K562 (cell line): ENCODE measurements at regions not wholly inside any gene's neighbourhood (a gene's known extent, or its start where the extent isn't known, plus 50 kb on each side); places are given as distances from the start of the nearest gene placed in this dataset.

Source experiments
- ATAC-seq: fragments of 200-7000 bp; cut with Tn5 transposase; 3 replicates; pipeline ENCODE4 v1.9.1; 2020; ENCODE audit warnings: moderate library complexity
- BruUV-seq: library from RNA; stranded (reverse); fragments of 400-500 nt; replicated peaks from 2 replicates; lab custom pipeline; 2021; lab: Mats Ljungman, UMichigan
- CTCF ChIA-PET: fragments of 300-600 bp; formaldehyde crosslinking; extraction: SDS; loops from one replicate; lab custom pipeline; 2021; ENCODE audit warnings: low intra/inter-chr PET ratio; lab: Yijun Ruan, JAX
- POLR2A ChIA-PET: fragments of 300-600, 350-650 bp; sonication (Branson Sonifier 250); formaldehyde crosslinking; extraction: SDS; loops from one replicate; lab custom pipeline; 2021; ENCODE audit warnings: antibody characterized with exemption, inconsistent platforms; lab: Yijun Ruan, JAX
- DNase-seq, 4 experiments: peaks; one replicate each; pipeline versions ENCODE4 v3.0.0 to v3.0.0-alpha.2; 2011 to 2018; ENCODE audit warnings: low spot score in 3 of 4, mixed read lengths in 3 of 4; ENCODE audit errors: extremely low read depth in 1 of 4
- FAIRE-seq: peaks from 2 replicates; lab custom pipeline; 2011; peaks lifted over from hg19 to GRCh38; lab: Jason Lieb, UNC
- H2AFZ ChIP-seq: 2 replicates; pipeline ENCODE4 v1.6.0; 2011; ENCODE audit warnings: low read depth, low read length, control low read depth, inconsistent platforms
- H3K27ac ChIP-seq: fragments of 200-600 bp; 3 replicates; pipeline ENCODE4 v1.8.0; 2011; ENCODE audit warnings: low read depth, mild to moderate bottlenecking, control low read depth, inconsistent platforms, low read length, moderate library complexity, mixed read lengths; ENCODE audit errors: extremely low read depth
- H3K27me3 ChIP-seq, 2 experiments: fragments of 300-600 bp in 1 of 2; 2 replicates in 1 of 2; 3 replicates in 1 of 2; pipeline versions ENCODE4 v1.6.0 to v1.8.0; 2011; ENCODE audit warnings: inconsistent platforms in 2 of 2, low read length in 2 of 2, mild to moderate bottlenecking in 1 of 2, mixed read lengths in 1 of 2, moderate library complexity in 1 of 2; ENCODE audit not compliant: control insufficient read depth in 2 of 2, insufficient read depth in 2 of 2
- H3K36me3 ChIP-seq: fragments of 300-600 bp; 3 replicates; pipeline ENCODE4 v1.8.0; 2011; ENCODE audit warnings: mild to moderate bottlenecking, low read length, inconsistent platforms; ENCODE audit not compliant: control insufficient read depth, insufficient read depth
- H3K4me1 ChIP-seq, 2 experiments: fragments of 200-600 bp in 1 of 2; replicated peaks in 1 of 2; 2 replicates in 1 of 2; 3 replicates in 1 of 2; pipeline versions ENCODE4 v1.5.1 to v1.8.0; 2011; ENCODE audit warnings: inconsistent platforms in 2 of 2, low read length in 2 of 2, mild to moderate bottlenecking in 1 of 2, mixed read lengths in 1 of 2, moderate library complexity in 1 of 2; ENCODE audit not compliant: control insufficient read depth in 2 of 2, insufficient read depth in 2 of 2
- H3K4me2 ChIP-seq: 2 replicates; pipeline ENCODE4 v1.6.1; 2011; ENCODE audit warnings: low read length, control low read depth, inconsistent platforms, mixed read lengths; ENCODE audit not compliant: insufficient read depth
- H3K4me3 ChIP-seq: fragments of 200-600 bp; sonication (generic), shearing (Covaris generic); 2 replicates; pipeline ENCODE4 v1.5.1; 2016; ENCODE audit warnings: control low read depth, inconsistent platforms
- H3K79me2 ChIP-seq: fragments of 200-600 bp; 3 replicates; pipeline ENCODE4 v1.8.0; 2011; ENCODE audit warnings: low read length, inconsistent platforms; ENCODE audit not compliant: control insufficient read depth, insufficient read depth
- H3K9ac ChIP-seq, 2 experiments: 2 replicates each; pipeline versions ENCODE4 v1.6.0 to v1.6.1; 2011; ENCODE audit warnings: low read depth in 2 of 2, low read length in 2 of 2, control low read depth in 1 of 2, inconsistent platforms in 1 of 2, mild to moderate bottlenecking in 1 of 2, mixed read lengths in 1 of 2; ENCODE audit not compliant: insufficient read depth in 1 of 2
- H3K9me1 ChIP-seq: one replicate; pipeline ENCODE4 v1.6.0; 2011; ENCODE audit warnings: inconsistent platforms, mild to moderate bottlenecking, low read length, moderate library complexity; ENCODE audit not compliant: control insufficient read depth, insufficient read depth
- H3K9me3 ChIP-seq: replicated peaks from 2 replicates; pipeline ENCODE4 v1.5.1; 2011; ENCODE audit warnings: low read depth, low read length, inconsistent platforms; ENCODE audit not compliant: control insufficient read depth, insufficient read depth
- H4K20me1 ChIP-seq: replicated peaks from 2 replicates; pipeline ENCODE4 v1.6.1; 2011; ENCODE audit warnings: low read length, inconsistent platforms, mixed read lengths; ENCODE audit not compliant: control insufficient read depth, insufficient read depth
- CCAR2 ChIP-seq: fragments of 200-400 bp; formaldehyde crosslinking; IDR thresholded peaks from 2 replicates; pipeline ENCODE4 v1.6.1; 2017; ENCODE audit warnings: mild to moderate bottlenecking, low read depth, low read length
- DACH1 ChIP-seq: fragments of 450-650 bp; IDR thresholded peaks from 2 replicates; pipeline ENCODE4 v1.6.1; 2018; ENCODE audit not compliant: partially characterized antibody
- EZH2 ChIP-seq: IDR thresholded peaks from 2 replicates; pipeline ENCODE4 v1.6.1; 2012; ENCODE audit warnings: low read depth, mild to moderate bottlenecking, inconsistent platforms, low read length, borderline replicate concordance
- GABPB1 ChIP-seq: sonication (generic); formaldehyde crosslinking; IDR thresholded peaks from 2 replicates; pipeline ENCODE4 v1.8.0; 2022; ENCODE audit warnings: mild to moderate bottlenecking, missing genetic modification reagents
- GTF2A2 ChIP-seq: IDR thresholded peaks from 2 replicates; pipeline ENCODE4 v1.6.1; 2016; ENCODE audit warnings: mild to moderate bottlenecking, missing genetic modification characterization, missing compliant biosample characterization
- HNRNPH1 ChIP-seq: fragments of 200-400 bp; formaldehyde crosslinking; optimal IDR thresholded peaks from 2 replicates; pipeline ENCODE3; 2017; ENCODE audit warnings: low read depth, mild to moderate bottlenecking, low read length, moderate library complexity
- MAFG ChIP-seq: fragments of 450-650 bp; conservative IDR thresholded peaks from 2 replicates; pipeline ENCODE4 v1.6.1; 2016; ENCODE audit warnings: missing genetic modification characterization, missing compliant biosample characterization
- MXD1 ChIP-seq: fragments of 250-450 bp; sonication (Bioruptor Pico); IDR thresholded peaks from 2 replicates; pipeline ENCODE4 v1.8.0; 2021; ENCODE audit warnings: borderline replicate concordance, mild to moderate bottlenecking, moderate library complexity; ENCODE audit not compliant: poor library complexity, severe bottlenecking
- RAD51 ChIP-seq: fragments of 450-650 bp; IDR thresholded peaks from 2 replicates; pipeline ENCODE4 v1.7.1; 2016; ENCODE audit warnings: low read depth, mild to moderate bottlenecking, borderline replicate concordance
- RFX7 ChIP-seq: fragments of 250-450 bp; sonication (Bioruptor Pico); IDR thresholded peaks from 2 replicates; pipeline ENCODE4 v1.5.1; 2021; ENCODE audit warnings: mild to moderate bottlenecking
- RHOXF2B ChIP-seq: fragments of 250-450 bp; sonication (Bioruptor Pico); conservative IDR thresholded peaks from 2 replicates; pipeline ENCODE4 v1.5.1; 2021
- STAT6 ChIP-seq: sonication (generic); formaldehyde crosslinking; IDR thresholded peaks from 2 replicates; pipeline ENCODE4 v1.8.1; 2023; ENCODE audit warnings: mild to moderate bottlenecking, missing genetic modification reagents
- WHSC1 ChIP-seq: IDR thresholded peaks from one replicate; pipeline ENCODE4 v1.6.1; 2012; ENCODE audit warnings: low read length, control low read depth, inconsistent platforms
- ZBTB7A ChIP-seq: IDR thresholded peaks from 2 replicates; pipeline ENCODE4 v1.6.1; 2011; ENCODE audit warnings: low read depth, mild to moderate bottlenecking, low read length, moderate library complexity, borderline replicate concordance; ENCODE audit not compliant: control insufficient read depth
- ZBTB9 ChIP-seq: fragments of 450-650 bp; formaldehyde crosslinking; IDR thresholded peaks from 2 replicates; pipeline ENCODE4 v1.4.0; 2020; ENCODE audit warnings: mild to moderate bottlenecking, moderate library complexity
- ZNF197 ChIP-seq: fragments of 200-800 bp; sonication (Bioruptor generic); IDR thresholded peaks from 2 replicates; pipeline ENCODE4 v1.6.1; 2016; ENCODE audit warnings: low read depth, missing genetic modification characterization, missing compliant biosample characterization
- WGBS: fragments of 100-300 bp; shearing (Covaris generic); methylation state at CpG from one replicate; pipeline ENCODE4 v1.1.6; 2016; ENCODE audit warnings: low coverage, mixed read lengths; ENCODE audit not compliant: insufficient coverage; ENCODE audit errors: missing lambda C conversion rate; 5-methylcytosine and 5-hydroxymethylcytosine counted together
- in situ Hi-C: fragments of 300-500 bp; cut with MboI; formaldehyde crosslinking; loops from 4 replicates; pipeline ENCODE4 v1.15.0; 2018; ENCODE audit warnings: inconsistent platforms, mixed read lengths
- intact Hi-C: fragments of 100-400 bp; cut with micrococcal nuclease; formaldehyde crosslinking; loops from 2 replicates; pipeline ENCODE4 v1.14.2; 2022
- TF ChIP-seq, protein P1 (sequence below): sonication (generic); formaldehyde crosslinking; IDR thresholded peaks from 2 replicates; pipeline ENCODE4 v1.8.0; 2022; ENCODE audit warnings: missing genetic modification reagents, mild to moderate bottlenecking, borderline replicate concordance

GRCh38 chr2:59866436-59866835, 687.0 kb downstream of the BCL11A start:
- in situ Hi-C loops (no loop called here), intact Hi-C loops (no loop called here)
- H3K4me2 ChIP-seq: no peak overlapping the region
- ATAC-seq: no peak
- 0% methylated on average over 3 of the region's 3 CpGs for WGBS
- H3K9me1 ChIP-seq: no peaks in the 10 kb centered on the region
- no peaks in the 10 kb centered on the region for H3K4me1 ChIP-seq
- ChIA-PET POLR2A (no interaction called here), CTCF (no interaction called here)
- no peak for DNase-seq
- H3K9me3 ChIP-seq: no peaks in the 10 kb centered on the region
- H2AFZ ChIP-seq: no peak overlapping the region
- TF ChIP-seq RAD51 (no peak), WHSC1 (no peak), ZBTB9 (no peak), GTF2A2 (tag) (no peak), DACH1 (no peak), EZH2 (no peak), GABPB1 (CRISPR knock-in tag) (no peak), RFX7 (CRISPR knock-in tag) (no peak), ZBTB7A (no peak), CCAR2 (no peak), ZNF197 (CRISPR knock-in tag) (no peak), STAT6 (CRISPR knock-in tag) (no peak), MAFG (tag) (no peak), HNRNPH1 (no peak), MXD1 (no peak), RHOXF2B (CRISPR knock-in tag) (no peak)
- TF ChIP-seq, protein P1, sequence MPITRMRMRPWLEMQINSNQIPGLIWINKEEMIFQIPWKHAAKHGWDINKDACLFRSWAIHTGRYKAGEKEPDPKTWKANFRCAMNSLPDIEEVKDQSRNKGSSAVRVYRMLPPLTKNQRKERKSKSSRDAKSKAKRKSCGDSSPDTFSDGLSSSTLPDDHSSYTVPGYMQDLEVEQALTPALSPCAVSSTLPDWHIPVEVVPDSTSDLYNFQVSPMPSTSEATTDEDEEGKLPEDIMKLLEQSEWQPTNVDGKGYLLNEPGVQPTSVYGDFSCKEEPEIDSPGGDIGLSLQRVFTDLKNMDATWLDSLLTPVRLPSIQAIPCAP (CRISPR knock-in tag): no peak
- no peaks in the 10 kb centered on the region for H3K36me3 ChIP-seq
- no TSS peak for BruUV-seq
- FAIRE-seq: no peak
- no peaks in the 10 kb centered on the region for H3K79me2 ChIP-seq
- H3K27ac ChIP-seq: no peak overlapping the region
- no peak overlapping the region for H3K9ac ChIP-seq
- no peak overlapping the region for H3K4me3 ChIP-seq
- no peaks in the 10 kb centered on the region for H3K27me3 ChIP-seq
- no peaks in the 10 kb centered on the region; the same call in 1 of the 2 replicates for H4K20me1 ChIP-seq
